GM23338 (cell line): ENCODE measurements at regions not wholly inside any gene's neighbourhood (a gene's known extent, or its start where the extent isn't known, plus 50 kb on each side); places are given as distances from the start of the nearest gene placed in this dataset.

Experiments used
- ATAC-seq: fragments of 200-7000 bp; cut with Tn5 transposase; 3 replicates; pipeline ENCODE4 v1.9.1; 2020
- DNase-seq: peaks from one replicate; pipeline ENCODE4 v3.0.0-alpha.2; 2015; ENCODE audit warnings: low spot score
- H2AFZ ChIP-seq: fragments of 200-600 bp; sonication (generic); 2 replicates; pipeline ENCODE4 v1.8.0; 2016; ENCODE audit warnings: antibody characterized with exemption, mild to moderate bottlenecking, moderate library complexity
- H3F3A ChIP-seq: fragments of 200-600 bp; sonication (generic); replicated peaks from 2 replicates; pipeline ENCODE4 v1.8.0; 2017; ENCODE audit warnings: antibody characterized with exemption, mixed run types, low read depth
- H3K27ac ChIP-seq: fragments of 200-600 bp; sonication (generic); 2 replicates; pipeline ENCODE4 v1.6.1; 2016; ENCODE audit warnings: low read depth
- H3K27me3 ChIP-seq: fragments of 200-600 bp; sonication (generic); 2 replicates; pipeline ENCODE4 v1.8.0; 2016; ENCODE audit warnings: mild to moderate bottlenecking, mixed run types, moderate library complexity; ENCODE audit not compliant: insufficient read depth
- H3K36me3 ChIP-seq: fragments of 200-600 bp; sonication (generic); 2 replicates; pipeline ENCODE4 v1.8.0; 2016; ENCODE audit warnings: mild to moderate bottlenecking; ENCODE audit not compliant: insufficient read depth
- H3K4me1 ChIP-seq: fragments of 200-600 bp; sonication (generic); 2 replicates; pipeline ENCODE4 v1.8.0; 2016; ENCODE audit warnings: mild to moderate bottlenecking, moderate library complexity; ENCODE audit not compliant: insufficient read depth
- H3K4me2 ChIP-seq: fragments of 200-600 bp; sonication (generic); 2 replicates; pipeline ENCODE4 v1.7.1; 2017; ENCODE audit warnings: mixed run types
- H3K4me3 ChIP-seq: fragments of 200-600 bp; sonication (generic); 2 replicates; pipeline ENCODE4 v1.6.1; 2016; ENCODE audit warnings: mixed run types
- H3K79me2 ChIP-seq: fragments of 200-600 bp; sonication (generic); replicated peaks from 2 replicates; pipeline ENCODE4 v1.8.0; 2017; ENCODE audit warnings: mild to moderate bottlenecking; ENCODE audit not compliant: insufficient read depth
- H3K9me2 ChIP-seq: fragments of 200-600 bp; sonication (generic); 2 replicates; pipeline ENCODE4 v1.8.0; 2017; ENCODE audit not compliant: insufficient read depth
- H4K20me1 ChIP-seq: fragments of 200-600 bp; sonication (generic); replicated peaks from 2 replicates; pipeline ENCODE4 v1.8.0; 2017; ENCODE audit warnings: mild to moderate bottlenecking; ENCODE audit not compliant: insufficient read depth
- H3K27ac Mint-ChIP-seq: 2 replicates; pipeline ENCODE4 v1.8.0; 2020; ENCODE audit warnings: inconsistent platforms, mild to moderate bottlenecking, moderate library complexity, mixed read lengths
- H3K27me3 Mint-ChIP-seq: 3 replicates; pipeline ENCODE4 v1.8.0; 2022; ENCODE audit warnings: low read depth, mild to moderate bottlenecking, moderate library complexity, mixed read lengths, inconsistent platforms; ENCODE audit not compliant: insufficient read depth, poor library complexity
- H3K36me3 Mint-ChIP-seq: 3 replicates; pipeline ENCODE4 v1.8.0; 2021; ENCODE audit warnings: low read depth, mild to moderate bottlenecking, inconsistent platforms, moderate library complexity, mixed read lengths
- H3K4me1 Mint-ChIP-seq: 3 replicates; pipeline ENCODE4 v1.8.0; 2020; ENCODE audit warnings: mild to moderate bottlenecking, inconsistent platforms, mixed read lengths
- H3K4me3 Mint-ChIP-seq: 3 replicates; pipeline ENCODE4 v1.8.0; 2021; ENCODE audit warnings: moderate library complexity, mild to moderate bottlenecking, inconsistent platforms, mixed read lengths
- H3K9me3 Mint-ChIP-seq: 3 replicates; pipeline ENCODE4 v1.8.0; 2020; ENCODE audit warnings: moderate library complexity, mild to moderate bottlenecking, inconsistent platforms, mixed read lengths
- EZH2phosphoT487 ChIP-seq: fragments of 200-600 bp; sonication (generic); IDR thresholded peaks from one replicate; pipeline ENCODE4 v1.8.1; 2018; ENCODE audit warnings: antibody characterized with exemption; ENCODE audit not compliant: unreplicated experiment
- NANOG ChIP-seq: IDR thresholded peaks from 2 replicates; pipeline ENCODE4 v1.6.1; 2016; ENCODE audit warnings: antibody characterized with exemption, borderline replicate concordance
- STAT1 ChIP-seq: IDR thresholded peaks from one replicate; pipeline ENCODE4 v1.6.1; 2016; ENCODE audit warnings: antibody characterized with exemption; ENCODE audit not compliant: unreplicated experiment
- TF ChIP-seq, protein P1 (sequence below): fragments of 250-450 bp; sonication (Bioruptor Pico); IDR thresholded peaks from 2 replicates; pipeline ENCODE4 v1.5.0; 2020; ENCODE audit warnings: mild to moderate bottlenecking, moderate library complexity
- TF ChIP-seq, protein P2 (sequence below), 2 experiments: fragments of 200-600 bp in 1 of 2; sonication (generic) in 1 of 2; conservative IDR thresholded peaks; 2 replicates each; pipeline versions ENCODE4 v1.5.1 to v1.6.1; 2016 to 2017; ENCODE audit warnings: antibody characterized with exemption in 2 of 2, low read depth in 2 of 2, mild to moderate bottlenecking in 2 of 2, moderate library complexity in 1 of 2
- TF ChIP-seq, protein P3 (sequence below): IDR thresholded peaks from 2 replicates; pipeline ENCODE4 v1.6.1; 2016; ENCODE audit warnings: antibody characterized with exemption

DNA sequence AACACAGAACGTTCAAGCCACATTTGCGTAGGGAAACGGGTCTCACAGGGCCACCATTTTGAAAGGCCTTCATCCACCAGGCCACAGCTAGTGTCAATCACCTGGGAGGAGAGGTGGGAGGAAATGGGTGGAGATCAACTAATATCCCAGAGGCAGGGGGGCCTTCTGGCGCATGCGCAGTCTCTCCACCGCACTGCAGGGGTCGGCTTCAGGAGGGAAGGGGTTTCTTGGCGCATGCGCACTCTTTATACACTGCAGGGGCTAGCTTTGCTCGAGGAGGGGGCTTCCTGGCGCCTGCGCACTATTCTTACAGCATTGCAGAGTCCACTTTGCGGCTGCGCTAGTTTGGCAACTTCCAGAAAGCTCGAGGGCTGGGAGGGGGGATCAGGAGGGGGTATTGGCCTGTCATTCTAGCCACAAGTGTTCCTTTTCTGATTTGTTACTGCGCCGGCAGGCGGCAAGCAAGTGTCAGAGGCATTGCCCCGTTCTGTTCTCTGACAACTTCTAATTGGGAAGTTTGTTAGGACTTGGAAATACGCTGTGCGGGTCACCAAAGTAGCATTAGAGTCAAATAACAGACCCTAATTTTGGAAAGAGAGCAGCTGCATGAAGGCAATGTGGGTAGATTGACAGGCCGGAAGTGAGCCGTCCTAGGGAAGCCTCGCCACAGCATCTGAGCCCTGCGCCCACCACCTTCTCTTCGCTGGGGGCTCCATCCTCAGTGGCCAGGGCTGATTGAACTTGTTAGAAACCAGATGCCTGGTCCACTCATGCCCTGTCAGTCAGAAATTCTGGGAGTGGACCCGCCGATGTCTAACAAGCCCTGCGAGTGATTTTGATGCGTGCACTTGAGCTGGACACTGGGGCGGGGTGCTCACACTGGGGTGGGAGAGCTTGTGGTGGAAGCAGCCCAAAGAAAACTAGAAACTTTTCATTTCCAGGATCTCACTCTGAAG, 173.5 kb upstream of the NDN start (continued):
- TF ChIP-seq, protein P1, sequence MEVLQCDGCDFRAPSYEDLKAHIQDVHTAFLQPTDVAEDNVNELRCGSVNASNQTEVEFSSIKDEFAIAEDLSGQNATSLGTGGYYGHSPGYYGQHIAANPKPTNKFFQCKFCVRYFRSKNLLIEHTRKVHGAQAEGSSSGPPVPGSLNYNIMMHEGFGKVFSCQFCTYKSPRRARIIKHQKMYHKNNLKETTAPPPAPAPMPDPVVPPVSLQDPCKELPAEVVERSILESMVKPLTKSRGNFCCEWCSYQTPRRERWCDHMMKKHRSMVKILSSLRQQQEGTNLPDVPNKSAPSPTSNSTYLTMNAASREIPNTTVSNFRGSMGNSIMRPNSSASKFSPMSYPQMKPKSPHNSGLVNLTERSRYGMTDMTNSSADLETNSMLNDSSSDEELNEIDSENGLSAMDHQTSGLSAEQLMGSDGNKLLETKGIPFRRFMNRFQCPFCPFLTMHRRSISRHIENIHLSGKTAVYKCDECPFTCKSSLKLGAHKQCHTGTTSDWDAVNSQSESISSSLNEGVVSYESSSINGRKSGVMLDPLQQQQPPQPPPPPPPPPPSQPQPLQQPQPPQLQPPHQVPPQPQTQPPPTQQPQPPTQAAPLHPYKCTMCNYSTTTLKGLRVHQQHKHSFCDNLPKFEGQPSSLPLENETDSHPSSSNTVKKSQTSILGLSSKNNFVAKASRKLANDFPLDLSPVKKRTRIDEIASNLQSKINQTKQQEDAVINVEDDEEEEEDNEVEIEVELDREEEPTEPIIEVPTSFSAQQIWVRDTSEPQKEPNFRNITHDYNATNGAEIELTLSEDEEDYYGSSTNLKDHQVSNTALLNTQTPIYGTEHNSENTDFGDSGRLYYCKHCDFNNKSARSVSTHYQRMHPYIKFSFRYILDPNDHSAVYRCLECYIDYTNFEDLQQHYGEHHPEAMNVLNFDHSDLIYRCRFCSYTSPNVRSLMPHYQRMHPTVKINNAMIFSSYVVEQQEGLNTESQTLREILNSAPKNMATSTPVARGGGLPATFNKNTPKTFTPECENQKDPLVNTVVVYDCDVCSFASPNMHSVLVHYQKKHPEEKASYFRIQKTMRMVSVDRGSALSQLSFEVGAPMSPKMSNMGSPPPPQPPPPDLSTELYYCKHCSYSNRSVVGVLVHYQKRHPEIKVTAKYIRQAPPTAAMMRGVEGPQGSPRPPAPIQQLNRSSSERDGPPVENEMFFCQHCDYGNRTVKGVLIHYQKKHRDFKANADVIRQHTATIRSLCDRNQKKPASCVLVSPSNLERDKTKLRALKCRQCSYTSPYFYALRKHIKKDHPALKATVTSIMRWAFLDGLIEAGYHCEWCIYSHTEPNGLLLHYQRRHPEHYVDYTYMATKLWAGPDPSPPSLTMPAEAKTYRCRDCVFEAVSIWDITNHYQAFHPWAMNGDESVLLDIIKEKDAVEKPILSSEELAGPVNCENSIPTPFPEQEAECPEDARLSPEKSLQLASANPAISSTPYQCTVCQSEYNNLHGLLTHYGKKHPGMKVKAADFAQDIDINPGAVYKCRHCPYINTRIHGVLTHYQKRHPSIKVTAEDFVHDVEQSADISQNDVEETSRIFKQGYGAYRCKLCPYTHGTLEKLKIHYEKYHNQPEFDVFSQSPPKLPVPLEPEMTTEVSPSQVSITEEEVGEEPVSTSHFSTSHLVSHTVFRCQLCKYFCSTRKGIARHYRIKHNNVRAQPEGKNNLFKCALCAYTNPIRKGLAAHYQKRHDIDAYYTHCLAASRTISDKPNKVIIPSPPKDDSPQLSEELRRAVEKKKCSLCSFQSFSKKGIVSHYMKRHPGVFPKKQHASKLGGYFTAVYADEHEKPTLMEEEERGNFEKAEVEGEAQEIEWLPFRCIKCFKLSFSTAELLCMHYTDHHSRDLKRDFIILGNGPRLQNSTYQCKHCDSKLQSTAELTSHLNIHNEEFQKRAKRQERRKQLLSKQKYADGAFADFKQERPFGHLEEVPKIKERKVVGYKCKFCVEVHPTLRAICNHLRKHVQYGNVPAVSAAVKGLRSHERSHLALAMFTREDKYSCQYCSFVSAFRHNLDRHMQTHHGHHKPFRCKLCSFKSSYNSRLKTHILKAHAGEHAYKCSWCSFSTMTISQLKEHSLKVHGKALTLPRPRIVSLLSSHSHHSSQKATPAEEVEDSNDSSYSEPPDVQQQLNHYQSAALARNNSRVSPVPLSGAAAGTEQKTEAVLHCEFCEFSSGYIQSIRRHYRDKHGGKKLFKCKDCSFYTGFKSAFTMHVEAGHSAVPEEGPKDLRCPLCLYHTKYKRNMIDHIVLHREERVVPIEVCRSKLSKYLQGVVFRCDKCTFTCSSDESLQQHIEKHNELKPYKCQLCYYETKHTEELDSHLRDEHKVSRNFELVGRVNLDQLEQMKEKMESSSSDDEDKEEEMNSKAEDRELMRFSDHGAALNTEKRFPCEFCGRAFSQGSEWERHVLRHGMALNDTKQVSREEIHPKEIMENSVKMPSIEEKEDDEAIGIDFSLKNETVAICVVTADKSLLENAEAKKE: no peak
- no peak for TF ChIP-seq EZH2phosphoT487
- TF ChIP-seq NANOG: no peak

DNA sequence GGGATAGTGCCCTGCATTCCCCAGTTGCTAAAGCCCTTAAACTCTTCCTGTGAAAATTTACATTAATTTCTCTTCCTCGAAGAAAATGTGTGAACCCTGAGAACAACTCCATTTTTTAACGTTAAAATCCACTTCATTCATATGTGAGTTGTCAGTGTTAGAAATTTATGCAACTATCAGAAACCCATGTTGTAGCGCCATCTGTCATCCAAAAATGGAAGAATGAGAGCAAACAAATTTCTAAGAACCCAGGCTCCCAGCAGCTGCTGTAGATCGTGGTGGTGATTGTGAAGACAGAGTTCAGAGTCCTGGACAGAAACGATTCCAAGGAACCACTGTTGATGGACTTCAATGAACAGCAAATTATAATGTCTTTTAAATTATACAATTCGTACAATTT, 179.7 kb upstream of the NDN start:
- Mint-ChIP-seq H3K4me1 (peaks cover 2% of the 10 kb centered on the region), H3K4me3 (no peak overlapping the region), H3K36me3 (peaks cover 4% of the 10 kb centered on the region; the same call in 1 of the 3 replicates), H3K9me3 (peaks cover 57% of the 10 kb centered on the region), H3K27me3 (no peaks in the 10 kb centered on the region), H3K27ac (no peak overlapping the region)
- Histone ChIP-seq H3K9me2 (no peaks in the 10 kb centered on the region), H3K36me3 (no peaks in the 10 kb centered on the region), H4K20me1 (no peaks in the 10 kb centered on the region), H3K4me2 (no peak overlapping the region), H3K27me3 (no peaks in the 10 kb centered on the region), H3K4me1 (no peaks in the 10 kb centered on the region), H3K4me3 (no peak overlapping the region), H3F3A (no peaks in the 10 kb centered on the region), H3K27ac (no peak overlapping the region), H2AFZ (no peak overlapping the region), H3K79me2 (no peaks in the 10 kb centered on the region)
- TF ChIP-seq EZH2phosphoT487 (no peak), NANOG (no peak), STAT1 (no peak)
- TF ChIP-seq, protein P2, sequence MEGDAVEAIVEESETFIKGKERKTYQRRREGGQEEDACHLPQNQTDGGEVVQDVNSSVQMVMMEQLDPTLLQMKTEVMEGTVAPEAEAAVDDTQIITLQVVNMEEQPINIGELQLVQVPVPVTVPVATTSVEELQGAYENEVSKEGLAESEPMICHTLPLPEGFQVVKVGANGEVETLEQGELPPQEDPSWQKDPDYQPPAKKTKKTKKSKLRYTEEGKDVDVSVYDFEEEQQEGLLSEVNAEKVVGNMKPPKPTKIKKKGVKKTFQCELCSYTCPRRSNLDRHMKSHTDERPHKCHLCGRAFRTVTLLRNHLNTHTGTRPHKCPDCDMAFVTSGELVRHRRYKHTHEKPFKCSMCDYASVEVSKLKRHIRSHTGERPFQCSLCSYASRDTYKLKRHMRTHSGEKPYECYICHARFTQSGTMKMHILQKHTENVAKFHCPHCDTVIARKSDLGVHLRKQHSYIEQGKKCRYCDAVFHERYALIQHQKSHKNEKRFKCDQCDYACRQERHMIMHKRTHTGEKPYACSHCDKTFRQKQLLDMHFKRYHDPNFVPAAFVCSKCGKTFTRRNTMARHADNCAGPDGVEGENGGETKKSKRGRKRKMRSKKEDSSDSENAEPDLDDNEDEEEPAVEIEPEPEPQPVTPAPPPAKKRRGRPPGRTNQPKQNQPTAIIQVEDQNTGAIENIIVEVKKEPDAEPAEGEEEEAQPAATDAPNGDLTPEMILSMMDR (conservative IDR thresholded peaks at IDR 0.05; ENCODE audit: low read depth in 2 of 2): peak; percentile 55 to 65
- TF ChIP-seq, protein P3, sequence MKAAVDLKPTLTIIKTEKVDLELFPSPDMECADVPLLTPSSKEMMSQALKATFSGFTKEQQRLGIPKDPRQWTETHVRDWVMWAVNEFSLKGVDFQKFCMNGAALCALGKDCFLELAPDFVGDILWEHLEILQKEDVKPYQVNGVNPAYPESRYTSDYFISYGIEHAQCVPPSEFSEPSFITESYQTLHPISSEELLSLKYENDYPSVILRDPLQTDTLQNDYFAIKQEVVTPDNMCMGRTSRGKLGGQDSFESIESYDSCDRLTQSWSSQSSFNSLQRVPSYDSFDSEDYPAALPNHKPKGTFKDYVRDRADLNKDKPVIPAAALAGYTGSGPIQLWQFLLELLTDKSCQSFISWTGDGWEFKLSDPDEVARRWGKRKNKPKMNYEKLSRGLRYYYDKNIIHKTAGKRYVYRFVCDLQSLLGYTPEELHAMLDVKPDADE: no peak
- DNase-seq (peak; percentile 47), ATAC-seq (no peak)
